HepG2 (cell line): ENCODE measurements at regions not wholly inside any gene's neighbourhood (a gene's known extent, or its start where the extent isn't known, plus 50 kb on each side); places are given as distances from the start of the nearest gene placed in this dataset.

Source experiments
- ATAC-seq: fragments of 200-7000 bp; cut with Tn5 transposase; 3 replicates; pipeline ENCODE4 v1.9.1; 2020; ENCODE audit warnings: mild to moderate bottlenecking, moderate library complexity
- BruUV-seq: library from RNA; stranded (reverse); fragments of 400-500 nt; replicated peaks from 2 replicates; lab custom pipeline; 2021; lab: Mats Ljungman, UMichigan
- CTCF ChIA-PET: fragments of 300-600 bp; formaldehyde crosslinking; extraction: SDS; loops from one replicate; lab custom pipeline; 2021; ENCODE audit warnings: low total read pairs, inconsistent platforms, low intra/inter-chr PET ratio; lab: Yijun Ruan, JAX
- POLR2A ChIA-PET: fragments of 350-600 bp; sonication (Branson Sonifier 250); formaldehyde crosslinking; loops from one replicate; lab custom pipeline; 2020; ENCODE audit warnings: antibody characterized with exemption, inconsistent platforms; lab: Yijun Ruan, JAX
- DNase-seq: peaks from one replicate; pipeline ENCODE4 v3.0.0-alpha.2; 2015; ENCODE audit warnings: low spot score
- FAIRE-seq: peaks from 3 replicates; lab custom pipeline; 2011; peaks lifted over from hg19 to GRCh38; lab: Jason Lieb, UNC
- H2AFZ ChIP-seq: one replicate; pipeline ENCODE4 v1.6.1; 2011; ENCODE audit warnings: low read length, inconsistent platforms
- H3K27ac ChIP-seq: fragments of 300-600 bp; 3 replicates; pipeline ENCODE4 v1.8.0; 2011; ENCODE audit warnings: mixed run types, mild to moderate bottlenecking, mixed read lengths, low read length, inconsistent platforms; ENCODE audit not compliant: insufficient read depth; ENCODE audit errors: extremely low read length
- H3K27me3 ChIP-seq, 2 experiments: fragments of 200-600 bp in 1 of 2; 2 replicates in 1 of 2; 3 replicates in 1 of 2; pipeline versions ENCODE4 v1.6.0 to v1.8.0; 2011; ENCODE audit warnings: low read length in 2 of 2, mild to moderate bottlenecking in 2 of 2, moderate library complexity in 2 of 2, inconsistent platforms in 1 of 2; ENCODE audit not compliant: insufficient read depth in 2 of 2, control insufficient read depth in 1 of 2
- H3K36me3 ChIP-seq, 2 experiments: fragments of 200-600 bp in 1 of 2; replicated peaks in 1 of 2; 2 replicates in 1 of 2; 3 replicates in 1 of 2; pipeline versions ENCODE4 v1.5.1 to v1.8.0; 2011; ENCODE audit warnings: low read length in 2 of 2, inconsistent platforms in 1 of 2; ENCODE audit not compliant: insufficient read depth in 2 of 2, control insufficient read depth in 1 of 2
- H3K4me1 ChIP-seq: 2 replicates; pipeline ENCODE4 v1.5.1; 2012; ENCODE audit warnings: low read length, inconsistent platforms; ENCODE audit not compliant: insufficient read depth
- H3K4me2 ChIP-seq: 2 replicates; pipeline ENCODE4 v1.6.0; 2011; ENCODE audit warnings: low read depth, low read length, inconsistent platforms
- H3K4me3 ChIP-seq, 3 experiments: fragments of 200-600 bp in 1 of 3; sonication (generic), shearing (Covaris generic) in 1 of 3; replicated peaks in 1 of 3; 2 replicates each; pipeline ENCODE4 v1.5.1; 2011 to 2016; ENCODE audit warnings: low read length in 3 of 3, inconsistent platforms in 2 of 3, low read depth in 2 of 3, mild to moderate bottlenecking in 2 of 3, control low read depth in 1 of 3, mixed read lengths in 1 of 3; ENCODE audit not compliant: insufficient read depth in 1 of 3
- H3K79me2 ChIP-seq: one replicate; pipeline ENCODE4 v1.6.1; 2011; ENCODE audit warnings: low read length, inconsistent platforms; ENCODE audit not compliant: insufficient read depth
- H3K9ac ChIP-seq: 2 replicates; pipeline ENCODE4 v1.6.0; 2011; ENCODE audit warnings: mild to moderate bottlenecking, low read depth, low read length, inconsistent platforms; ENCODE audit not compliant: insufficient read depth
- H3K9me3 ChIP-seq: 2 replicates; pipeline ENCODE4 v1.5.1; 2012; ENCODE audit warnings: mild to moderate bottlenecking, low read length
- H4K20me1 ChIP-seq: 2 replicates; pipeline ENCODE4 v1.6.0; 2011; ENCODE audit warnings: inconsistent platforms, mild to moderate bottlenecking, low read length, moderate library complexity; ENCODE audit not compliant: insufficient read depth
- AGO2 ChIP-seq: fragments of 200-400 bp; formaldehyde crosslinking; optimal IDR thresholded peaks from 2 replicates; pipeline ENCODE3; 2017; ENCODE audit warnings: mild to moderate bottlenecking, low read depth, low read length, moderate library complexity
- ELF1 ChIP-seq: sonication (generic); formaldehyde crosslinking; IDR thresholded peaks from 2 replicates; pipeline ENCODE4 v1.4.0; 2020; ENCODE audit warnings: missing genetic modification reagents
- HNRNPL ChIP-seq: fragments of 200-400 bp; formaldehyde crosslinking; IDR thresholded peaks from 2 replicates; pipeline ENCODE4 v1.6.1; 2017; ENCODE audit warnings: mild to moderate bottlenecking, low read depth, low read length
- SNAI1 ChIP-seq: sonication (generic); formaldehyde crosslinking; IDR thresholded peaks from 2 replicates; pipeline ENCODE4 v1.5.0; 2020; ENCODE audit warnings: mild to moderate bottlenecking, missing genetic modification reagents, borderline replicate concordance
- SP2 ChIP-seq: sonication (generic); formaldehyde crosslinking; IDR thresholded peaks from 2 replicates; pipeline ENCODE4 v1.5.1; 2020; ENCODE audit warnings: mild to moderate bottlenecking, missing genetic modification reagents
- TCF7L2 ChIP-seq: IDR thresholded peaks from 2 replicates; pipeline ENCODE4 v1.6.1; 2011; ENCODE audit warnings: mild to moderate bottlenecking, low read depth, low read length, moderate library complexity
- ZBTB20 ChIP-seq: sonication (generic); formaldehyde crosslinking; IDR thresholded peaks from 2 replicates; pipeline ENCODE4 v1.8.1; 2023; ENCODE audit warnings: missing genetic modification reagents, low read depth, mild to moderate bottlenecking, borderline replicate concordance
- ZBTB8A ChIP-seq: sonication (generic); formaldehyde crosslinking; IDR thresholded peaks from 2 replicates; pipeline ENCODE4 v1.4.0; 2020; ENCODE audit warnings: mild to moderate bottlenecking, low read depth, missing genetic modification reagents, borderline replicate concordance
- ZFYVE20 ChIP-seq: sonication (generic); formaldehyde crosslinking; IDR thresholded peaks from 2 replicates; pipeline ENCODE4 v1.8.0; 2023; ENCODE audit warnings: low read depth, mild to moderate bottlenecking, moderate library complexity, missing genetic modification reagents, borderline replicate concordance
- ZNF501 ChIP-seq: sonication (generic); formaldehyde crosslinking; IDR thresholded peaks from 2 replicates; pipeline ENCODE4 v1.5.1; 2020; ENCODE audit warnings: mild to moderate bottlenecking, moderate library complexity, missing genetic modification reagents
- ZNF766 ChIP-seq: sonication (generic); formaldehyde crosslinking; IDR thresholded peaks from 2 replicates; pipeline ENCODE4 v1.5.0; 2020; ENCODE audit warnings: missing genetic modification reagents, borderline replicate concordance
- in situ Hi-C: cut with HindIII; loops from 2 replicates; pipeline ENCODE4 v1.10.0; 2017; ENCODE audit warnings: low pct_unique_long_range_greater_than_20kb; ENCODE audit not compliant: extremely low pct_ligation_motif_present
- intact Hi-C: fragments of 100-400 bp; cut with micrococcal nuclease; formaldehyde crosslinking; loops from one replicate; pipeline ENCODE4 v1.10.0; 2022; ENCODE audit not compliant: unreplicated experiment
- TF ChIP-seq, protein P1 (sequence below): sonication (generic); formaldehyde crosslinking; IDR thresholded peaks from 2 replicates; pipeline ENCODE4 v1.8.1; 2023; ENCODE audit warnings: mild to moderate bottlenecking, inconsistent platforms, moderate library complexity, missing genetic modification reagents, borderline replicate concordance
- TF ChIP-seq, protein P2 (sequence below): sonication (generic); formaldehyde crosslinking; IDR thresholded peaks from 2 replicates; pipeline ENCODE4 v1.8.1; 2023; ENCODE audit warnings: mild to moderate bottlenecking, missing genetic modification reagents, borderline replicate concordance
- TF ChIP-seq, protein P3 (sequence below), 2 experiments: IDR thresholded peaks; 2 replicates each; pipeline ENCODE4 v1.6.1; 2011 to 2012; ENCODE audit warnings: low read length in 2 of 2, borderline replicate concordance in 1 of 2, low read depth in 1 of 2, mild to moderate bottlenecking in 1 of 2, moderate library complexity in 1 of 2

DNA sequence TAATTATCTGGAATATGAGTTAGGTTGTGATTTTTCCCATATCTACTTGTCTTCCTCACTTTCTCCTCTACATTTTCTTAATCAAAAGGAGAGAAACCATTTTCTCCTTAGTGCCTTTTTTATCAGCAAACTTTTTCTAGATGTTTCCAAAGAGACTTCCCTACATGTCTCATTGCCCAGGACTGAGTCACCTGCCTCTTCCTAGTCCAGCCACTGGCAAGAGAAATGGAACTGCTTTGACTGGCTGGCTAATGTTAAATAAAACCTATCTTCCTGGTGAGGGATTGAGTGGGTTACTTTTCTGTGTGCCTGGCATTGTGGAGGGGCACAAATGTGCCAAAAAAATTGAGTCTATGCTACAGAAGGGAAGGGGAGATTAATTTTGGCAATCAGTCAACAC lies 52.1 kb upstream of the CD5L start:
- H3K4me3 ChIP-seq, result no peak overlapping the region
- H3K4me1 ChIP-seq, result no peaks in the 10 kb centered on the region
- in situ Hi-C loops, result no loop called here
- H3K9ac ChIP-seq, result no peak overlapping the region
- DNase-seq (no peak), FAIRE-seq (no peak), ATAC-seq (no peak)
- TF ChIP-seq AGO2 (no peak), ZBTB8A (CRISPR knock-in tag) (no peak), ZNF501 (CRISPR knock-in tag) (no peak), ZBTB20 (CRISPR knock-in tag) (no peak), SNAI1 (CRISPR knock-in tag) (no peak), TCF7L2 (no peak), ELF1 (CRISPR knock-in tag) (no peak), SP2 (CRISPR knock-in tag) (no peak), ZNF766 (CRISPR knock-in tag) (no peak), HNRNPL (no peak), ZFYVE20 (CRISPR knock-in tag) (no peak)
- TF ChIP-seq, protein P1, sequence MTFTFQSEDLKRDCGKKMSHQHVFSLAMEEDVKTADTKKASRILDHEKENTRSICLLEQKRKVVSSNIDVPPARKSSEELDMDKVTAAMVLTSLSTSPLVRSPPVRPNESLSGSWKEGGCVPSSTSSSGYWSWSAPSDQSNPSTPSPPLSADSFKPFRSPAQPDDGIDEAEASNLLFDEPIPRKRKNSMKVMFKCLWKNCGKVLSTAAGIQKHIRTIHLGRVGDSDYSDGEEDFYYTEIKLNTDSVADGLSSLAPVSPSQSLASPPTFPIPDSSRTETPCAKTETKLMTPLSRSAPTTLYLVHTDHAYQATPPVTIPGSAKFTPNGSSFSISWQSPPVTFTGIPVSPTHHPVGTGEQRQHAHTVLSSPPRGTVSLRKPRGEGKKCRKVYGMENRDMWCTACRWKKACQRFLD, result no peak
- TF ChIP-seq, protein P2, sequence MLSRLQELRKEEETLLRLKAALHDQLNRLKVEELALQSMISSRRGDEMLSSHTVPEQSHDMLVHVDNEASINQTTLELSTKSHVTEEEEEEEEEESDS (CRISPR knock-in tag), result no peak
- TF ChIP-seq, protein P3, sequence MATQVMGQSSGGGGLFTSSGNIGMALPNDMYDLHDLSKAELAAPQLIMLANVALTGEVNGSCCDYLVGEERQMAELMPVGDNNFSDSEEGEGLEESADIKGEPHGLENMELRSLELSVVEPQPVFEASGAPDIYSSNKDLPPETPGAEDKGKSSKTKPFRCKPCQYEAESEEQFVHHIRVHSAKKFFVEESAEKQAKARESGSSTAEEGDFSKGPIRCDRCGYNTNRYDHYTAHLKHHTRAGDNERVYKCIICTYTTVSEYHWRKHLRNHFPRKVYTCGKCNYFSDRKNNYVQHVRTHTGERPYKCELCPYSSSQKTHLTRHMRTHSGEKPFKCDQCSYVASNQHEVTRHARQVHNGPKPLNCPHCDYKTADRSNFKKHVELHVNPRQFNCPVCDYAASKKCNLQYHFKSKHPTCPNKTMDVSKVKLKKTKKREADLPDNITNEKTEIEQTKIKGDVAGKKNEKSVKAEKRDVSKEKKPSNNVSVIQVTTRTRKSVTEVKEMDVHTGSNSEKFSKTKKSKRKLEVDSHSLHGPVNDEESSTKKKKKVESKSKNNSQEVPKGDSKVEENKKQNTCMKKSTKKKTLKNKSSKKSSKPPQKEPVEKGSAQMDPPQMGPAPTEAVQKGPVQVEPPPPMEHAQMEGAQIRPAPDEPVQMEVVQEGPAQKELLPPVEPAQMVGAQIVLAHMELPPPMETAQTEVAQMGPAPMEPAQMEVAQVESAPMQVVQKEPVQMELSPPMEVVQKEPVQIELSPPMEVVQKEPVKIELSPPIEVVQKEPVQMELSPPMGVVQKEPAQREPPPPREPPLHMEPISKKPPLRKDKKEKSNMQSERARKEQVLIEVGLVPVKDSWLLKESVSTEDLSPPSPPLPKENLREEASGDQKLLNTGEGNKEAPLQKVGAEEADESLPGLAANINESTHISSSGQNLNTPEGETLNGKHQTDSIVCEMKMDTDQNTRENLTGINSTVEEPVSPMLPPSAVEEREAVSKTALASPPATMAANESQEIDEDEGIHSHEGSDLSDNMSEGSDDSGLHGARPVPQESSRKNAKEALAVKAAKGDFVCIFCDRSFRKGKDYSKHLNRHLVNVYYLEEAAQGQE (IDR thresholded peaks at IDR 0.05; ENCODE audit: borderline replicate concordance in 1 of 2, low read depth in 1 of 2, low read length in 2 of 2), result no peak
- H3K27me3 ChIP-seq, result no peaks in the 10 kb centered on the region
- H3K9me3 ChIP-seq, result no peaks in the 10 kb centered on the region; the same call in none of the 2 replicates
- H3K4me2 ChIP-seq, result no peak overlapping the region
- intact Hi-C loops, result no loop called here
- H3K36me3 ChIP-seq, result no peaks in the 10 kb centered on the region
- CTCF ChIA-PET, result no interaction called here
- BruUV-seq, result no TSS peak
- H3K79me2 ChIP-seq, result no peaks in the 10 kb centered on the region
- POLR2A ChIA-PET, result no interaction called here
- no peak overlapping the region for H2AFZ ChIP-seq
- H3K27ac ChIP-seq, result no peak overlapping the region
- no peaks in the 10 kb centered on the region for H4K20me1 ChIP-seq
